Suprapubic skin (tissue), 3 donors: ENCODE measurements at regions not wholly inside any gene's neighbourhood (a gene's known extent, or its start where the extent isn't known, plus 50 kb on each side); places are given as distances from the start of the nearest gene placed in this dataset.

Experiments
- EP300 ChIP-seq: sonication (generic); formaldehyde crosslinking; IDR thresholded peaks from one replicate; pipeline ENCODE4 v1.6.1; 2017; ENCODE audit warnings: antibody characterized with exemption
- POLR2A ChIP-seq, 2 donors: fragments of 450-650 bp; IDR thresholded peaks; one replicate each; pipeline ENCODE4 v1.6.1; 2017; ENCODE audit warnings: antibody characterized with exemption in 2 of 2, mild to moderate bottlenecking in 2 of 2, moderate library complexity in 2 of 2
- TF ChIP-seq, protein P1 (sequence below), 2 donors: fragments of 200-600 bp in 1 of 2; fragments of 450-650 bp in 1 of 2; sonication (generic) in 1 of 2; IDR thresholded peaks; one replicate each; pipeline ENCODE4 v1.5.1; 2016 to 2019; ENCODE audit warnings: antibody characterized with exemption in 2 of 2, mild to moderate bottlenecking in 1 of 2, moderate library complexity in 1 of 2

DNA sequence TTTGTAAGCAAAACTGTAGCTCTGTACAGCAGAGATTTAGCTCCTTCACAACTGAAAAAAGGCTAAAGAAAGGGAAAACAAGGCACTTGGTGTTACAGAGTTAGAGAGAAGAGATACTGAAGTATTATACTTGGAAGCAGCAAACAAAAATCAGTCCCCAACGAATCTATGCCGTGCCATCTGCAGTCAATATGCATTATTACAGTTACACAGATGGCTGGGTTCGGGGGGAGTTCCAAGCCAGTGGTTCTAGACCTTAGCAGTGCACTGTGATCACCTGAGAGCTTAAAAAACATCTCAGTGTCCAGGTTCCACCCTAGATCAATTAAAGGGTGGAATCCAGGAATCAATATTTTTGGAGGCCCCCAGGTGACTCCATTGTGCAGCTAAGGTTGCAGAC, 489.9 kb downstream of the SHISA9 start:
- TF ChIP-seq POLR2A (IDR thresholded peaks at IDR 0.05) = no peak
- TF ChIP-seq EP300 = no peak
- TF ChIP-seq, protein P1, sequence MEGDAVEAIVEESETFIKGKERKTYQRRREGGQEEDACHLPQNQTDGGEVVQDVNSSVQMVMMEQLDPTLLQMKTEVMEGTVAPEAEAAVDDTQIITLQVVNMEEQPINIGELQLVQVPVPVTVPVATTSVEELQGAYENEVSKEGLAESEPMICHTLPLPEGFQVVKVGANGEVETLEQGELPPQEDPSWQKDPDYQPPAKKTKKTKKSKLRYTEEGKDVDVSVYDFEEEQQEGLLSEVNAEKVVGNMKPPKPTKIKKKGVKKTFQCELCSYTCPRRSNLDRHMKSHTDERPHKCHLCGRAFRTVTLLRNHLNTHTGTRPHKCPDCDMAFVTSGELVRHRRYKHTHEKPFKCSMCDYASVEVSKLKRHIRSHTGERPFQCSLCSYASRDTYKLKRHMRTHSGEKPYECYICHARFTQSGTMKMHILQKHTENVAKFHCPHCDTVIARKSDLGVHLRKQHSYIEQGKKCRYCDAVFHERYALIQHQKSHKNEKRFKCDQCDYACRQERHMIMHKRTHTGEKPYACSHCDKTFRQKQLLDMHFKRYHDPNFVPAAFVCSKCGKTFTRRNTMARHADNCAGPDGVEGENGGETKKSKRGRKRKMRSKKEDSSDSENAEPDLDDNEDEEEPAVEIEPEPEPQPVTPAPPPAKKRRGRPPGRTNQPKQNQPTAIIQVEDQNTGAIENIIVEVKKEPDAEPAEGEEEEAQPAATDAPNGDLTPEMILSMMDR (IDR thresholded peaks at IDR 0.05) = no peak
